ENCODE measurements at regions not wholly inside any gene's neighbourhood (a gene's known extent, or its start where the extent isn't known, plus 50 kb on each side); places are given as distances from the start of the nearest gene placed in this dataset.

- TF ChIP-seq POLR2A (IDR thresholded peaks at IDR 0.05; ENCODE audit: low read depth, low read length) (no peak), POLR2AphosphoS5 (IDR thresholded peaks at IDR 0.05; ENCODE audit: low read depth, low read length) (no peak), TAF1 (IDR thresholded peaks at IDR 0.05; ENCODE audit: borderline replicate concordance, low read depth, low read length) (no peak)
These were observed 221.6 kb upstream of the SLIT2 start for GRCh38 chr4:20030108-20030507.
